ENCODE measurements at regions not wholly inside any gene's neighbourhood (a gene's known extent, or its start where the extent isn't known, plus 50 kb on each side); places are given as distances from the start of the nearest gene placed in this dataset.

DNA sequence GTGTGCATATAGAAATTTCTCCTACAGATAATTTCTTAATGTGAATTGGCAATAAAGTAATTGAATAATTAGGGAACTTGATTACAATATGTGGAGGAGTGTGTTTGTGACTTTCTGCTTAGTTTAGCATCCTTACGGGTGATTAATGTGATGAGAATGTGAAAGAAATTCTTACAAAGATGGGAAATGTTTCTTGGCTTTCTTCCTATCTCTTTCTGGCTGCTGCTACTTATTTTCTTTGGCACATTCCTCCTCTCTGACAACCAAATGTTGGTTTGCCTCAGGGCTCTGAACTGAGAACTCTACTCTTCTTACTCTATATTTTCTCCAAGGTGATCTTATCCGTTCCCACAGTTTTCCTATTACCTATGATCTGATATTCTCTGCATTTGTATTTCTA, 300.1 kb downstream of the TBC1D4 start:
- H3K4me3 ChIP-seq (ENCODE audit: low read length) = no peak overlapping the region

DNA sequence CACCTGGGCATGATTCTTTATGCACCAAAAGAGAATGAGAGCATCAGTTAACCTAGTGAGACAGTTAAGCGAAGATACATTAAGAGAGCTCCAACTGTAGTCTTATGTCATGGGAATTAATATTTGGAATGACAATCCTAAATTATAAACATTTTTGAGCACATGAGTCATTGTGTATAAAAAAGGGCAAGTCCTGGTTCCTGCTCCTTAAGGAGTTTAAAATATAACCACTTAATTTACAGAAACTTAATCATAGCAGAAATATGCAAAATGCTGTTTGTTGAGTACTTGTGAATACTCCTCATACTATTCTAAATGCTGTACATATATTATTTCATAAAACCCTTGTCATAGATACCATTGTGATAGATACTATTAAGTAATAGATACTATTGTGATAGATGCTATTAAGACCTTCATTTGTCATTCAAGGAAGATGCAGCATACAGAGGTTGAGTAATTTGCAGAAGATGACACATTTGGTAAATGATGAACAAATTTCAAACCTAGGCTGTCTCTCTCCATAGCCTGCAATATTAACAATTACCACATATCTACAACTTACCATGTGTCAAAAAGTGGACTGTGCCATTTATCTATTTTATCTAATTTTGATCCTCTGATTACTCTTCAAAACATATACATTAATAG, 301.0 kb downstream of the TBC1D4 start:
- Histone ChIP-seq H3K27ac (ENCODE audit: low read length) (no peak overlapping the region), H2AFZ (ENCODE audit: low read length) (no peak overlapping the region), H4K20me1 (ENCODE audit: insufficient read depth, low read length) (no peaks in the 10 kb centered on the region), H3F3A (ENCODE audit: insufficient read depth, low read length) (no peaks in the 10 kb centered on the region), H3K9me3 (replicated peaks; ENCODE audit: insufficient read depth, low read length) (no peaks in the 10 kb centered on the region), H3K79me2 (ENCODE audit: low read length) (no peaks in the 10 kb centered on the region), H3K4me3 (ENCODE audit: low read length) (no peak overlapping the region), H3K4me2 (ENCODE audit: low read depth, low read length) (no peak overlapping the region), H3K27me3 (replicated peaks; ENCODE audit: insufficient read depth, low read length) (no peaks in the 10 kb centered on the region), H3K36me3 (replicated peaks; ENCODE audit: insufficient read depth, low read length) (no peaks in the 10 kb centered on the region), H3K9ac (ENCODE audit: low read length) (no peak overlapping the region), H3K4me1 (ENCODE audit: low read length) (no peaks in the 10 kb centered on the region), H3K9me2 (replicated peaks; ENCODE audit: insufficient read depth, low read length) (no peaks in the 10 kb centered on the region)
- no peak for DNase-seq
- TF ChIP-seq EZH2 (optimal IDR thresholded peaks at IDR 0.05; ENCODE audit: low read depth, low read length) = no peak
- TF ChIP-seq CTCF (IDR thresholded peaks at IDR 0.05; ENCODE audit: low read length) = no peak
- TF ChIP-seq EZH2phosphoT487 (IDR thresholded peaks at IDR 0.05; ENCODE audit: low read length) = no peak

More for the DNA sequence above, 300.1 kb downstream of the TBC1D4 start:
- no peak for TF ChIP-seq EZH2phosphoT487 (IDR thresholded peaks at IDR 0.05; ENCODE audit: low read length)
- no peak for TF ChIP-seq EZH2 (optimal IDR thresholded peaks at IDR 0.05; ENCODE audit: low read depth, low read length)
- no peak for TF ChIP-seq CTCF (IDR thresholded peaks at IDR 0.05; ENCODE audit: low read length)
- H3K36me3 ChIP-seq (replicated peaks; ENCODE audit: insufficient read depth, low read length) = no peaks in the 10 kb centered on the region
- H3K4me1 ChIP-seq (ENCODE audit: low read length) = no peaks in the 10 kb centered on the region
- H3F3A ChIP-seq (ENCODE audit: insufficient read depth, low read length) = no peaks in the 10 kb centered on the region
- no peaks in the 10 kb centered on the region for H4K20me1 ChIP-seq (ENCODE audit: insufficient read depth, low read length)
- H3K9me3 ChIP-seq (replicated peaks; ENCODE audit: insufficient read depth, low read length) = no peaks in the 10 kb centered on the region
- no peaks in the 10 kb centered on the region for H3K27me3 ChIP-seq (replicated peaks; ENCODE audit: insufficient read depth, low read length)
- no peak overlapping the region for H3K27ac ChIP-seq (ENCODE audit: low read length)
- no peak for DNase-seq
- no peaks in the 10 kb centered on the region for H3K9me2 ChIP-seq (replicated peaks; ENCODE audit: insufficient read depth, low read length)
- H3K4me2 ChIP-seq (ENCODE audit: low read depth, low read length) = no peak overlapping the region
- H3K79me2 ChIP-seq (ENCODE audit: low read length) = no peaks in the 10 kb centered on the region
- H3K9ac ChIP-seq (ENCODE audit: low read length) = no peak overlapping the region
- H2AFZ ChIP-seq (ENCODE audit: low read length) = no peak overlapping the region

DNA sequence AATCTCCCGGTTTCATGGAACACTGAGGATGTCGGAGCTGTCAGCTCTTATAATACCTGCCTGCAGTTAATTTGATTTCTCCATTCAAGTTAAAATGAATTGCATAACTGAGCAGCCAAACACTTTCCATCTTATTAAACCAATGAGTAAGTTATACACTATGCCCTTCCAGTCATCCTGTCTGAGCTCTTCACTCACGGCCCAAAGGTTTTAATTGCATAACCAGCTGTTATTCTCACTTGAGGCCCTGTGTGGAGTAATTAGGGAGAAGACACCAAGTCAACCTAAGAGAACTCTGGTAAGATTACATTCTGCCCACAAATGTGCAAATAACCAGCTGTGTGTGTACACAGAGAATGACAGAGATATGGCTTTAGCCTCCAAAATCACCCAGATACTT, 303.5 kb downstream of the TBC1D4 start:
- no peak overlapping the region for H2AFZ ChIP-seq (ENCODE audit: low read length)
- no peaks in the 10 kb centered on the region for H4K20me1 ChIP-seq (ENCODE audit: insufficient read depth, low read length)
- no peaks in the 10 kb centered on the region for H3K9me3 ChIP-seq (replicated peaks; ENCODE audit: insufficient read depth, low read length)
- no peak overlapping the region for H3K4me2 ChIP-seq (ENCODE audit: low read depth, low read length)
- H3K27ac ChIP-seq (ENCODE audit: low read length) = no peak overlapping the region
- no peak for DNase-seq
- no peaks in the 10 kb centered on the region for H3K79me2 ChIP-seq (ENCODE audit: low read length)
- no peaks in the 10 kb centered on the region for H3K9me2 ChIP-seq (replicated peaks; ENCODE audit: insufficient read depth, low read length)
- TF ChIP-seq CTCF (IDR thresholded peaks at IDR 0.05; ENCODE audit: low read length) = no peak
- no peak for TF ChIP-seq EZH2phosphoT487 (IDR thresholded peaks at IDR 0.05; ENCODE audit: low read length)
- TF ChIP-seq EZH2 (optimal IDR thresholded peaks at IDR 0.05; ENCODE audit: low read depth, low read length) = no peak
- no peaks in the 10 kb centered on the region for H3K27me3 ChIP-seq (replicated peaks; ENCODE audit: insufficient read depth, low read length)
- H3K4me3 ChIP-seq (ENCODE audit: low read length) = no peak overlapping the region
- H3K4me1 ChIP-seq (ENCODE audit: low read length) = no peaks in the 10 kb centered on the region
- no peak overlapping the region for H3K9ac ChIP-seq (ENCODE audit: low read length)
- no peaks in the 10 kb centered on the region for H3K36me3 ChIP-seq (replicated peaks; ENCODE audit: insufficient read depth, low read length)
- H3F3A ChIP-seq (ENCODE audit: insufficient read depth, low read length) = no peaks in the 10 kb centered on the region
